OCI-LY7 (cell line): ENCODE measurements at regions not wholly inside any gene's neighbourhood (a gene's known extent, or its start where the extent isn't known, plus 50 kb on each side); places are given as distances from the start of the nearest gene placed in this dataset.
"Not testable (repeated sequence)": the region's sequence is repeated elsewhere in the genome, so short reads cannot be mapped to it uniquely, and the experiment has no call there.

Experiments
- BruUV-seq: library from RNA; stranded (reverse); fragments of 400-500 nt; replicated peaks from 2 replicates; lab custom pipeline; 2021; lab: Mats Ljungman, UMichigan
- CTCF ChIA-PET: fragments of 300-600 bp; sonication (Branson Sonifier 250); formaldehyde crosslinking; loops from one replicate; lab custom pipeline; 2022; ENCODE audit warnings: antibody characterized with exemption; ENCODE audit not compliant: unreplicated experiment; lab: Charles Lee
- POLR2A ChIA-PET: fragments of 300-600 bp; sonication (Branson Sonifier 250); formaldehyde crosslinking; loops from one replicate; lab custom pipeline; 2022; ENCODE audit warnings: antibody characterized with exemption; lab: Charles Lee
- DNase-seq: peaks from one replicate; pipeline ENCODE4 v3.0.0-alpha.2; 2015; ENCODE audit warnings: low spot score
- H2AFZ ChIP-seq: fragments of 200-600 bp; sonication (generic), shearing (Covaris generic); 2 replicates; pipeline ENCODE4 v1.6.1; 2014; ENCODE audit warnings: mild to moderate bottlenecking, antibody characterized with exemption, low read length, moderate library complexity
- H3K27ac ChIP-seq: fragments of 200-600 bp; sonication (generic); 2 replicates; pipeline ENCODE4 v1.5.1; 2014; ENCODE audit warnings: mixed run types, low read depth, mild to moderate bottlenecking, moderate library complexity, low read length, inconsistent platforms; ENCODE audit not compliant: poor library complexity, severe bottlenecking
- H3K36me3 ChIP-seq: fragments of 200-600 bp; sonication (generic); 2 replicates; pipeline ENCODE4 v1.6.1; 2014; ENCODE audit warnings: mild to moderate bottlenecking, antibody characterized with exemption, low read length, moderate library complexity, mixed read lengths; ENCODE audit not compliant: insufficient read depth
- H3K4me1 ChIP-seq: fragments of 200-600 bp; sonication (generic); 2 replicates; pipeline ENCODE4 v1.5.1; 2014; ENCODE audit warnings: mild to moderate bottlenecking, low read length; ENCODE audit not compliant: insufficient read depth, poor library complexity, severe bottlenecking
- H3K4me2 ChIP-seq: fragments of 200-600 bp; sonication (generic); 2 replicates; pipeline ENCODE4 v1.6.1; 2014; ENCODE audit warnings: mild to moderate bottlenecking, low read length
- H3K4me3 ChIP-seq: fragments of 200-600 bp; sonication (generic); 2 replicates; pipeline ENCODE4 v1.5.1; 2014; ENCODE audit warnings: mild to moderate bottlenecking, low read depth, low read length; ENCODE audit not compliant: poor library complexity, severe bottlenecking
- H3K79me2 ChIP-seq: fragments of 200-600 bp; sonication (generic); 2 replicates; pipeline ENCODE4 v1.6.1; 2016; ENCODE audit warnings: low read depth, mild to moderate bottlenecking, low read length, moderate library complexity, mixed read lengths; ENCODE audit not compliant: insufficient read depth
- H3K9me2 ChIP-seq: fragments of 200-600 bp; sonication (generic); 2 replicates; pipeline ENCODE4 v1.6.1; 2016; ENCODE audit warnings: mild to moderate bottlenecking, low read length, mixed read lengths; ENCODE audit not compliant: insufficient read depth
- H3K9me3 ChIP-seq: fragments of 200-600 bp; sonication (generic); 2 replicates; pipeline ENCODE4 v1.6.1; 2014; ENCODE audit warnings: mild to moderate bottlenecking, mixed run types, low read length, mixed read lengths
- H4K20me1 ChIP-seq: fragments of 200-600 bp; sonication (generic); 2 replicates; pipeline ENCODE4 v1.6.1; 2014; ENCODE audit warnings: mild to moderate bottlenecking, antibody characterized with exemption, low read length, moderate library complexity, mixed read lengths; ENCODE audit not compliant: insufficient read depth
- CTCF ChIP-seq: fragments of 200-600 bp; sonication (generic); conservative IDR thresholded peaks from 2 replicates; pipeline ENCODE4 v1.5.1; 2014; ENCODE audit warnings: mild to moderate bottlenecking, antibody characterized with exemption, low read length, moderate library complexity, mixed read lengths
- EZH2phosphoT487 ChIP-seq: fragments of 200-600 bp; sonication (generic); IDR thresholded peaks from 2 replicates; pipeline ENCODE4 v1.6.1; 2018; ENCODE audit warnings: low read depth, borderline replicate concordance, mild to moderate bottlenecking, mixed run types, antibody characterized with exemption, low read length, moderate library complexity, mixed read lengths
- intact Hi-C: fragments of 100-400 bp; cut with micrococcal nuclease; formaldehyde crosslinking; loops from one replicate; pipeline ENCODE4 v1.10.0; 2022; ENCODE audit not compliant: unreplicated experiment

- H3K27ac ChIP-seq = no peak overlapping the region
- H3K4me3 ChIP-seq = no peak overlapping the region
- no peaks in the 10 kb centered on the region for H3K36me3 ChIP-seq
- H2AFZ ChIP-seq = no peak overlapping the region
- BruUV-seq = no TSS peak
- TF ChIP-seq EZH2phosphoT487 (no peak), CTCF (no peak)
- H3K79me2 ChIP-seq = no peaks in the 10 kb centered on the region
- intact Hi-C loops = no loop called here
- no peaks in the 10 kb centered on the region for H3K9me3 ChIP-seq
- ChIA-PET CTCF (no interaction called here), POLR2A (no interaction called here)
- H4K20me1 ChIP-seq = no peaks in the 10 kb centered on the region
- H3K9me2 ChIP-seq = no peaks in the 10 kb centered on the region
- no peak overlapping the region for H3K4me2 ChIP-seq
- no peak for DNase-seq
- H3K4me1 ChIP-seq = no peaks in the 10 kb centered on the region
Measured at GRCh38 chr15:36185845-36186244, 393.6 kb upstream of the CDIN1 start.

GRCh38 chr15:36186376-36186775 is 393.1 kb upstream of the CDIN1 start:
- H2AFZ ChIP-seq = no peak overlapping the region
- POLR2A ChIA-PET = no interaction called here
- no peak for DNase-seq
- H3K79me2 ChIP-seq = no peaks in the 10 kb centered on the region
- H3K4me2 ChIP-seq = no peak overlapping the region
- no peaks in the 10 kb centered on the region for H3K36me3 ChIP-seq
- TF ChIP-seq EZH2phosphoT487 = no peak
- TF ChIP-seq CTCF = no peak
- CTCF ChIA-PET = no interaction called here
- intact Hi-C loops = no loop called here
- no peak overlapping the region for H3K27ac ChIP-seq
- H3K4me1 ChIP-seq = no peaks in the 10 kb centered on the region
- no peak overlapping the region for H3K4me3 ChIP-seq
- H3K9me3 ChIP-seq = no peaks in the 10 kb centered on the region
- H4K20me1 ChIP-seq = no peaks in the 10 kb centered on the region
- no TSS peak for BruUV-seq
- no peaks in the 10 kb centered on the region for H3K9me2 ChIP-seq

GRCh38 chr15:36191459-36191858 is 388.0 kb upstream of the CDIN1 start:
- DNase-seq = no peak
- Histone ChIP-seq H3K4me2 (no peak overlapping the region), H3K36me3 (no peaks in the 10 kb centered on the region), H3K4me1 (no peaks in the 10 kb centered on the region), H4K20me1 (no peaks in the 10 kb centered on the region), H3K9me2 (no peaks in the 10 kb centered on the region), H3K79me2 (no peaks in the 10 kb centered on the region), H2AFZ (no peak overlapping the region), H3K27ac (no peak overlapping the region), H3K4me3 (no peak overlapping the region), H3K9me3 (no peaks in the 10 kb centered on the region)
- POLR2A ChIA-PET = no interaction called here
- CTCF ChIA-PET = no interaction called here
- TF ChIP-seq EZH2phosphoT487 (no peak), CTCF (no peak)
- intact Hi-C loops = no loop called here
- BruUV-seq = no TSS peak

GRCh38 chr15:36195361-36196007 is 383.9 kb upstream of the CDIN1 start:
- intact Hi-C loops, H3K9me3 ChIP-seq, DNase-seq, H3K4me3 ChIP-seq, H3K4me1 ChIP-seq, H3K36me3 ChIP-seq, H4K20me1 ChIP-seq, BruUV-seq, H3K9me2 ChIP-seq, H2AFZ ChIP-seq, POLR2A ChIA-PET, CTCF ChIA-PET, H3K4me2 ChIP-seq, H3K79me2 ChIP-seq, H3K27ac ChIP-seq: not testable (repeated sequence)
